GM23248 (cell line): ENCODE measurements at regions not wholly inside any gene's neighbourhood (a gene's known extent, or its start where the extent isn't known, plus 50 kb on each side); places are given as distances from the start of the nearest gene placed in this dataset.
A peak's percentile ranks its signal among the peaks of the same experiment; 100 is the strongest.

ENCODE experiments used
- DNase-seq: peaks from one replicate; pipeline ENCODE4 v3.0.0-alpha.2; 2015
- H2AFZ ChIP-seq: fragments of 200-600 bp; sonication (generic); 2 replicates; pipeline ENCODE4 v1.6.1; 2016; ENCODE audit warnings: antibody characterized with exemption
- H3F3A ChIP-seq: fragments of 200-600 bp; sonication (generic); 2 replicates; pipeline ENCODE4 v1.6.1; 2016; ENCODE audit warnings: mild to moderate bottlenecking, antibody characterized with exemption, mixed run types; ENCODE audit not compliant: insufficient read depth
- H3K27ac ChIP-seq: fragments of 200-600 bp; sonication (generic); 2 replicates; pipeline ENCODE4 v1.5.1; 2016; ENCODE audit warnings: mild to moderate bottlenecking
- H3K27me3 ChIP-seq: fragments of 200-600 bp; sonication (generic); replicated peaks from 2 replicates; pipeline ENCODE4 v1.6.1; 2016; ENCODE audit warnings: mild to moderate bottlenecking; ENCODE audit not compliant: insufficient read depth
- H3K36me3 ChIP-seq: fragments of 200-600 bp; sonication (generic); 2 replicates; pipeline ENCODE4 v1.6.1; 2016; ENCODE audit warnings: low read depth, mild to moderate bottlenecking
- H3K4me1 ChIP-seq: fragments of 200-600 bp; sonication (generic); 2 replicates; pipeline ENCODE4 v1.6.1; 2016; ENCODE audit warnings: mild to moderate bottlenecking; ENCODE audit not compliant: insufficient read depth
- H3K4me2 ChIP-seq: fragments of 200-600 bp; sonication (generic); one replicate; pipeline ENCODE4 v1.6.1; 2016; ENCODE audit warnings: mild to moderate bottlenecking; ENCODE audit not compliant: unreplicated experiment
- H3K4me3 ChIP-seq: fragments of 200-600 bp; sonication (generic); 2 replicates; pipeline ENCODE4 v1.5.1; 2016; ENCODE audit warnings: mild to moderate bottlenecking
- H3K79me2 ChIP-seq: fragments of 200-600 bp; sonication (generic); 2 replicates; pipeline ENCODE4 v1.6.1; 2016; ENCODE audit warnings: mild to moderate bottlenecking; ENCODE audit not compliant: insufficient read depth
- H3K9ac ChIP-seq: fragments of 200-600 bp; sonication (generic); 2 replicates; pipeline ENCODE4 v1.6.1; 2016; ENCODE audit warnings: mild to moderate bottlenecking
- H3K9me2 ChIP-seq: fragments of 200-600 bp; sonication (generic); 2 replicates; pipeline ENCODE4 v1.6.1; 2016; ENCODE audit warnings: mixed run types, mild to moderate bottlenecking, moderate library complexity; ENCODE audit not compliant: insufficient read depth
- H3K9me3 ChIP-seq: fragments of 200-600 bp; sonication (generic); one replicate; pipeline ENCODE4 v1.6.1; 2017; ENCODE audit warnings: low read depth
- H4K20me1 ChIP-seq: fragments of 200-600 bp; sonication (generic); 2 replicates; pipeline ENCODE4 v1.6.0; 2016; ENCODE audit not compliant: insufficient read depth
- EZH2 ChIP-seq: fragments of 200-600 bp; sonication (generic); IDR thresholded peaks from 2 replicates; pipeline ENCODE4 v1.6.1; 2018; ENCODE audit warnings: antibody characterized with exemption, mild to moderate bottlenecking; ENCODE audit not compliant: insufficient read depth, poor library complexity, severe bottlenecking
- EZH2phosphoT487 ChIP-seq: fragments of 200-600 bp; sonication (generic); IDR thresholded peaks from 2 replicates; pipeline ENCODE4 v1.6.1; 2018; ENCODE audit warnings: antibody characterized with exemption, moderate library complexity, mild to moderate bottlenecking, low read depth; ENCODE audit not compliant: insufficient read depth
- WGBS, 2 experiments: methylation state at CpG; one replicate each; pipeline ENCODE4 v1.1.6; 2015 to 2017; ENCODE audit warnings: low lambda C conversion rate in 2 of 2, low coverage in 1 of 2; ENCODE audit errors: missing lambda C conversion rate in 2 of 2; 5-methylcytosine and 5-hydroxymethylcytosine counted together
- in situ Hi-C: fragments of 300-500 bp; cut with MboI; formaldehyde crosslinking; loops from 2 replicates; pipeline ENCODE4 v1.15.0; 2020

GRCh38 chr13:107733276-107733675, 482.1 kb downstream of the LIG4 start:
- H3K9me3 ChIP-seq, result no peaks in the 10 kb centered on the region
- no peak for DNase-seq
- no peaks in the 10 kb centered on the region for H3K27me3 ChIP-seq
- no peak overlapping the region for H3K4me2 ChIP-seq
- no peaks in the 10 kb centered on the region for H4K20me1 ChIP-seq
- H3K4me1 ChIP-seq, result peaks cover 22% of the 10 kb centered on the region
- no peaks in the 10 kb centered on the region for H3K36me3 ChIP-seq
- no peak overlapping the region for H3K4me3 ChIP-seq
- H2AFZ ChIP-seq, result no peak overlapping the region
- TF ChIP-seq EZH2, result no peak
- no peak for TF ChIP-seq EZH2phosphoT487
- in situ Hi-C loops, result no loop called here
- H3K9me2 ChIP-seq, result no peaks in the 10 kb centered on the region
- no peak overlapping the region for H3K9ac ChIP-seq
- H3K27ac ChIP-seq, result no peak overlapping the region
- H3K79me2 ChIP-seq, result peaks cover 74% of the 10 kb centered on the region
- H3F3A ChIP-seq, result peaks cover 14% of the 10 kb centered on the region

DNA sequence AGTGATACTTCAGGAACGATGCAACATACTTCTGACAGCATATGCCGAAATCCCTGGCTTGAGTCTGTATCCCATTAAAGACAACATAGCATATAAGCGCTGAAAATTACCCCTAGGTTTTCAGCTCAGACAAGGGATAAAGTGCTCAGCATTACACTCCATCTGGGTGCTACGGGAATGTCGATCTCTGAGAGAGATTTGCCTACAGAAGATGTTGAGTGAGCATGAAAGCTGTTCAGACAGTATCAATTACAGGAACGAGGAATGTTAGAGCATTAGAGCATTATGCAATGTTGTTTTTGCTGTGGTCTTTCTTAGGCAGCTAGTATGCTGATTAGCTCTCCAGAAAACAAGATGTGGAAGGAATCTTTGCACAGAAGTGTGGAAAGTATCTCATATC, 484.5 kb downstream of the LIG4 start:
- Histone ChIP-seq H3K27ac (no peak overlapping the region), H3K9me3 (no peaks in the 10 kb centered on the region), H3K79me2 (peaks cover 74% of the 10 kb centered on the region), H2AFZ (no peak overlapping the region), H3F3A (peaks cover 14% of the 10 kb centered on the region), H3K4me2 (peak overlapping the region; percentile 69), H3K36me3 (no peaks in the 10 kb centered on the region), H3K9ac (no peak overlapping the region), H3K9me2 (no peaks in the 10 kb centered on the region), H3K27me3 (no peaks in the 10 kb centered on the region), H4K20me1 (no peaks in the 10 kb centered on the region), H3K4me3 (peak overlapping the region; percentile 49), H3K4me1 (peaks cover 12% of the 10 kb centered on the region)
- in situ Hi-C loops, result no loop called here
- DNase-seq, result peak; percentile 55
- TF ChIP-seq EZH2phosphoT487 (no peak), EZH2 (no peak)
- WGBS, 2 experiments, result 4 to 9% methylated on average over 6 of the region's 6 CpGs

GRCh38 chr13:107721125-107721869, 494.0 kb downstream of the LIG4 start:
- H4K20me1 ChIP-seq, result no peaks in the 10 kb centered on the region; the same call in 1 of the 2 replicates
- H3K9me3 ChIP-seq, result no peaks in the 10 kb centered on the region
- TF ChIP-seq EZH2phosphoT487, result no peak
- TF ChIP-seq EZH2, result no peak
- no peak overlapping the region for H3K27ac ChIP-seq
- H2AFZ ChIP-seq, result peak overlapping the region; percentile 21
- H3K36me3 ChIP-seq, result no peaks in the 10 kb centered on the region
- H3K4me3 ChIP-seq, result peak overlapping the region; percentile 64
- H3K27me3 ChIP-seq, result no peaks in the 10 kb centered on the region
- peaks cover 80% of the 10 kb centered on the region for H3K79me2 ChIP-seq
- peak overlapping the region; percentile 30; the same call in 1 of the 2 replicates for H3K9ac ChIP-seq
- peak overlapping the region; percentile 62 for H3K4me2 ChIP-seq
- H3K9me2 ChIP-seq, result no peaks in the 10 kb centered on the region; the same call in 1 of the 2 replicates
- H3F3A ChIP-seq, result no peaks in the 10 kb centered on the region
- in situ Hi-C loops, result no loop called here
- H3K4me1 ChIP-seq, result no peaks in the 10 kb centered on the region
- 27% methylated on average over 13 of the region's 13 CpGs for WGBS, 2 experiments
- DNase-seq, result peak; percentile 35

GRCh38 chr13:107716741-107717140, 498.6 kb downstream of the LIG4 start:
- Histone ChIP-seq H3K36me3 (no peaks in the 10 kb centered on the region), H2AFZ (no peak overlapping the region), H3K9ac (no peak overlapping the region), H3K4me2 (no peak overlapping the region), H3K79me2 (peaks cover 55% of the 10 kb centered on the region), H3K4me3 (no peak overlapping the region), H3K27me3 (no peaks in the 10 kb centered on the region), H3K9me2 (no peaks in the 10 kb centered on the region), H3K4me1 (peaks cover 18% of the 10 kb centered on the region), H4K20me1 (no peaks in the 10 kb centered on the region), H3K27ac (no peak overlapping the region), H3K9me3 (no peaks in the 10 kb centered on the region), H3F3A (no peaks in the 10 kb centered on the region)
- DNase-seq, result no peak
- TF ChIP-seq EZH2 (no peak), EZH2phosphoT487 (no peak)
- in situ Hi-C loops, result no loop called here
- 91 to 92% methylated on average over 4 of the region's 4 CpGs for WGBS, 2 experiments
